ENCODE measurements at regions not wholly inside any gene's neighbourhood (a gene's known extent, or its start where the extent isn't known, plus 50 kb on each side); places are given as distances from the start of the nearest gene placed in this dataset.

DNA sequence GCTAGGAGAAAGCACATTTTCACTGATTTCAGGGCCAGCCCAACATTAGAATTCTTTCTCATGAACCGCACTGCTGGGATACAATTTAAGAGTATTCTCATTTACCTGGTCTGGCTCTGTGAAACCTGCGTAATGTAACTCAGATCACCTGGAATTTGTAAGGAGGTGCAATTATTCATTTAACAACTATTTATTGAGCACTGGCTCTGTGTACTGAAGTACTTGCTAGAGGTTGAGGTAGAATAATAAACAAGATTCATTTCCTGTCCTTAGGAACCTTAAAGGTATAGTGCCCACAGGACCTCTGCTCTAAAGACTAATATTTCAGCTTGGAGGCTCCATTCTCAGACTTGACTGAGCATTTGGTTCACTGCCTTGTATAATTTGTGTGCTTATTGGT, 242.2 kb upstream of the ZPLD1 start:
- WGBS = 95% methylated on average over 2 of the region's 2 CpGs
- Histone ChIP-seq H3K9ac (ENCODE audit: low read depth, low read length) (no peak overlapping the region), H3K4me1 (ENCODE audit: insufficient read depth, low read length) (peaks cover 3% of the 10 kb centered on the region; the same call in 1 of the 2 replicates), H3K9me3 (ENCODE audit: insufficient read depth, low read depth, low read length) (no peaks in the 10 kb centered on the region), H3K36me3 (ENCODE audit: insufficient read depth, low read length) (no peaks in the 10 kb centered on the region), H3K4me3 (ENCODE audit: low read length) (no peak overlapping the region), H3K27me3 (ENCODE audit: insufficient read depth, low read length) (no peaks in the 10 kb centered on the region), H3K27ac (ENCODE audit: low read depth, low read length) (no peak overlapping the region)

DNA sequence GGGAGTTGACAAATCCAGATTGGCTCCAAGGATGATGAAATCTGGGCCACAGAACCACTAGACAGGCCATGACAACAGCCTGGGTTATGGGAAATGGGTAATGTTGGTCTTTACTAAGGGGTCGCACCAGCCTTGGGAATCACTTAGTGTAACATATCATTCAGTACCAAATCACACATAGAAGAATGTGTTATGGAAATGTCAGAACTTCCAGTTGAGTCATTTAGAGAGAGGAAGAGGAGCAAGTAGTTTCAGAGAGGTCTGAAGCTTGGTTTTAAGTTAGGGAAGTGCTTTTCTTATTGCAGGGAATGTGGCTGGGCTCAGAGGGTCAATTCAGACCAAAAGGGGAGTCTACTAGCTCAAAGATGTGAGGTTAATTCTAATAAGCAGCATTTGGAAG, 241.6 kb upstream of the ZPLD1 start:
- H3K9me3 ChIP-seq (ENCODE audit: insufficient read depth, low read depth, low read length) = no peaks in the 10 kb centered on the region
- no peak overlapping the region for H3K9ac ChIP-seq (ENCODE audit: low read depth, low read length)
- peaks cover 3% of the 10 kb centered on the region; the same call in 1 of the 2 replicates for H3K4me1 ChIP-seq (ENCODE audit: insufficient read depth, low read length)
- H3K4me3 ChIP-seq (ENCODE audit: low read length) = no peak overlapping the region
- WGBS = no CpG with 5 or more reads among the region's 1 CpG
- H3K36me3 ChIP-seq (ENCODE audit: insufficient read depth, low read length) = no peaks in the 10 kb centered on the region
- H3K27ac ChIP-seq (ENCODE audit: low read depth, low read length) = no peak overlapping the region
- H3K27me3 ChIP-seq (ENCODE audit: insufficient read depth, low read length) = no peaks in the 10 kb centered on the region

DNA sequence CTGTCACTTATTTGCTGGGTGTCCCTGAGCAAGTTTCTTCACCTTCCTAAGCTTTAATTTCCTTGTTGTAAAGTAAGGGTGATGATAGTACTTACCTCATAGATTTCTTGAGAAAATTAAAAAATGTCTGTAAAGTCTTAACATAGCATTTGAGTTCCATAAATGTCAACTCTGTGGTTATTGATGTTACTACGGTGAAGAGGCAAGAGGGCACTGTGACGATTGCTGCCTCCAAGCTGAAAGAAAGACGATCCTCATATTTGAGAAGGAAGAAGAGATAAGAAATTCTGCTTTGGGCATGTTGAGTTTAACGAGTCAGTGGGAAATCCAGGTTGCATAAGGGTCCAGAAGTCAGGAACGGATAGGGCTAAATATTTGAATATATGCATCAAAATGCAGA, 240.8 kb upstream of the ZPLD1 start:
- no peaks in the 10 kb centered on the region for H3K36me3 ChIP-seq (ENCODE audit: insufficient read depth, low read length)
- H3K27me3 ChIP-seq (ENCODE audit: insufficient read depth, low read length) = no peaks in the 10 kb centered on the region
- no peak overlapping the region for H3K9ac ChIP-seq (ENCODE audit: low read depth, low read length)
- H3K4me1 ChIP-seq (ENCODE audit: insufficient read depth, low read length) = peaks cover 3% of the 10 kb centered on the region; the same call in 1 of the 2 replicates
- H3K27ac ChIP-seq (ENCODE audit: low read depth, low read length) = no peak overlapping the region
- no peaks in the 10 kb centered on the region for H3K9me3 ChIP-seq (ENCODE audit: insufficient read depth, low read depth, low read length)
- WGBS = 93% methylated on average over 5 of the region's 5 CpGs
- no peak overlapping the region for H3K4me3 ChIP-seq (ENCODE audit: low read length)

DNA sequence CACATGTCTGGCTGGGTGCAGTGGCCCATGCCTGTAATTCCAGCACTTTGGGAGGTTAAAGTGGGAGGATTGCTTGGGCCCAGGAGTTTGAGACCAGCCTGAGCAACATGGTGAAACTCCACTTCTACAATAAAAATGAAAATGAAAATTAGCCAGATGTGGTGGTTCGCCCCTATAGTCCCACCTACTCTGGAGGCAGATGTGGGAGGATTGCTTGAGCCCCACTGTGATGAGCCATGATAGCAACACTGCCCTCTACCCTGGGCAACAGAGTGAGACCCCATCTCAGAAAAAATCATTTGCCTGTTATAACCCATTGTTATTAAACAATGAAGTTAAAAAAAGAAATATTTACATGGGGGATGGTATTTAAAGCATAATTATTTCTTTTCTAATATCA, 240.1 kb upstream of the ZPLD1 start:
- Histone ChIP-seq H3K9ac (ENCODE audit: low read depth, low read length) (no peak overlapping the region), H3K4me3 (ENCODE audit: low read length) (no peak overlapping the region), H3K27me3 (ENCODE audit: insufficient read depth, low read length) (no peaks in the 10 kb centered on the region), H3K36me3 (ENCODE audit: insufficient read depth, low read length) (no peaks in the 10 kb centered on the region), H3K9me3 (ENCODE audit: insufficient read depth, low read depth, low read length) (no peaks in the 10 kb centered on the region), H3K4me1 (ENCODE audit: insufficient read depth, low read length) (peaks cover 3% of the 10 kb centered on the region; the same call in 1 of the 2 replicates), H3K27ac (ENCODE audit: low read depth, low read length) (no peak overlapping the region)
- WGBS = 100% methylated on average over 1 of the region's 1 CpG

DNA sequence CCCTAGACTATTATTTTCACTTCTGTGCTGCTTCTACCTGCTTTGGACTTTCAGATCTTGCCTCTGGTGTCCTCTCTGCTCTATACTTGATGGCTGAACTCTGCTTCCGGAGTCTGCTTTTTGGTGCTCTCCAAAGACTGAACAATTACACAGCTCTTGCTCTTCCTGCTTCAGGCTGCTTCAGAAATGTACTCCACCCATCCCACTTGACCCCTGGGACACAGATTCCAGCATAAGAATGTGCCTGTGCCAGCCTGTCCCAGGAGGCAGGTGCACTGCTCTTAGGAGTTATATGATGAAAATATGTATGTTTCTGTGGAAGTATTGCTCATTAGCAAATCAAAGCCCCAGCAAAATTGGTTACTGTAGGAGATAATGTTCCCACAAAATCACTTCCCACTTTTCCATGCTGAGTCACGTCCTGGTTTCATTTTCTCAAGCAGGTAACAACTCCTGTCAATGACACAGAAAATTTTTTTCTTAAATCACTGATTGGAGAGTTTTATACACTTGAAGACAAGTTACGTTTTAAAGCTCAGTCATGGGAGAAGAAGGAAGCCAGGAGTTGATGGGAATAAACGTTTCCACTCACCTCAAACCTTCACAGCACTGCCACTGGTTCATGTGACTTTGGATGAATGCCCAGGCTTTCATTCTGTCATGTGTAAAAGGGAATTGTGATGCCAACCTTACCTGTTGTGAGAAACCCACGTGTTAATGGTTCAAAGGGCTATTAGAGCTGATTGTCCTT, 239.4 kb upstream of the ZPLD1 start:
- Histone ChIP-seq H3K36me3 (ENCODE audit: insufficient read depth, low read length) (no peaks in the 10 kb centered on the region), H3K27ac (ENCODE audit: low read depth, low read length) (no peak overlapping the region)
- WGBS = 76% methylated on average over 2 of the region's 5 CpGs

DNA sequence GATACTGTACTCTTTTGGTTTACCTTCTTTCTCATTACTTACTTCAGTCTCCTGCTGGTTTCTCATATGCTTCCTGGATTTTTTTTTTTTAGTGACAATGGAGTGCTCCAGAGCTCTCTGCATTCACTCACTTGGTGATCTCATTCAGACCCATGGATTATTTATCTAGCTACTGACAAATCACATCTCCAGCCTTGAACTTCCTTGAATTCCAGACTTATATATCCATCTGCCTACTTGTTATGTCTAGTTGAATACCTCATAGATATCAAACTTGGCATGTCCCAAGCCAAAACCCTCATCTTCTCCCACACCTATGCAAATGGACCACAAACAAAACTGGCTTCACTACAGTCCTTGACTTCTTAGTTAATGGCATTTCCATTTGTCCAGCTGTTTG, 234.7 kb upstream of the ZPLD1 start:
- Histone ChIP-seq H3K4me1 (ENCODE audit: insufficient read depth, low read length) (no peaks in the 10 kb centered on the region), H3K4me3 (ENCODE audit: low read length) (no peak overlapping the region), H3K27me3 (ENCODE audit: insufficient read depth, low read length) (no peaks in the 10 kb centered on the region), H3K9me3 (ENCODE audit: insufficient read depth, low read depth, low read length) (no peaks in the 10 kb centered on the region), H3K27ac (ENCODE audit: low read depth, low read length) (no peak overlapping the region), H3K36me3 (ENCODE audit: insufficient read depth, low read length) (no peaks in the 10 kb centered on the region), H3K9ac (ENCODE audit: low read depth, low read length) (no peak overlapping the region)

More for the DNA sequence above, 239.4 kb upstream of the ZPLD1 start:
- H3K4me1 ChIP-seq (ENCODE audit: insufficient read depth, low read length) = peaks cover 3% of the 10 kb centered on the region; the same call in 1 of the 2 replicates
- H3K27me3 ChIP-seq (ENCODE audit: insufficient read depth, low read length) = no peaks in the 10 kb centered on the region
- H3K9me3 ChIP-seq (ENCODE audit: insufficient read depth, low read depth, low read length) = no peaks in the 10 kb centered on the region
- no peak overlapping the region for H3K9ac ChIP-seq (ENCODE audit: low read depth, low read length)
- no peak overlapping the region for H3K4me3 ChIP-seq (ENCODE audit: low read length)

DNA sequence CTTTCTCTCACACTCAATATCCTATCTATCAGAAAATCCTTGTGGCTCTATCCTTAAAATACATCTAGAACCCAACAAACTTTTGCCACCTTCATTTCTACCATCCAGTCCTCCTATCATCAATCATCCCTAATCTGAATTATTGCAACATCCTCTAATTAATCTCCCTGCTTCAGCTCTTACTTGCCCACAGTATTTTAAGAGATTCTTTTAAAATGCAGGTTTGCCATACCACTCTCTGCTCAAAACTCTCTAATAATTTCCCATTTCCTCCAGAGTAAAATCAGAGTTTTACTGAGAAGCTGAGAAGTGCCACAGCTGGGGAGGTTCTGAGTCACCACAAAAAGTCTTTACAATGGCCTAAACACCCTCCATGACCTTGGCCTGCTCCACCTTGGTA, 234.3 kb upstream of the ZPLD1 start:
- no peak overlapping the region for H3K4me3 ChIP-seq (ENCODE audit: low read length)
- no peak overlapping the region for H3K9ac ChIP-seq (ENCODE audit: low read depth, low read length)
- no peaks in the 10 kb centered on the region for H3K9me3 ChIP-seq (ENCODE audit: insufficient read depth, low read depth, low read length)
- H3K27me3 ChIP-seq (ENCODE audit: insufficient read depth, low read length) = no peaks in the 10 kb centered on the region
- no peaks in the 10 kb centered on the region for H3K4me1 ChIP-seq (ENCODE audit: insufficient read depth, low read length)
- no peak overlapping the region for H3K27ac ChIP-seq (ENCODE audit: low read depth, low read length)
- H3K36me3 ChIP-seq (ENCODE audit: insufficient read depth, low read length) = no peaks in the 10 kb centered on the region

DNA sequence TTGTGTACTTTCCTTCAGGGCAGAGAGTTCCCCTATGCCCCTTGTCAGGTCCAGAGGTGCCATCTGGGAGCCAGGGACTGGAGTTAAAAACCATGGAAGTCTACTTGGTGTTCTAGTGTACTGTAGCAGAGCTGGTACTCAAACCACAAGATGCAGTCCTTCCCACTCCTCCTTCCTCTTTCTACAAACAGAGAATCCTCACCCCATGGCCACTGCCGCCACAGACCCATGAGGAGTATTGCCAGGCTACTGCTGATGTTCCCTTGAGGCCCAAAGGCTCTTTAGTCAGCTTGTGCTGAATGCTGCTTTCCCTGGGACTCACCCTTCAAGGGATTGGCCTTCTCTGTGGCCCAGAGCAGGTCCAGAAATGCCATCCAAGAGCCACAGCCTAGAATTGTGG, 229.2 kb upstream of the ZPLD1 start:
- no peaks in the 10 kb centered on the region for H3K36me3 ChIP-seq (ENCODE audit: insufficient read depth, low read length)
- no peak overlapping the region for H3K4me3 ChIP-seq (ENCODE audit: low read length)
- 0 out of 2 replicates have a peak, but pooled peaks cover 4% of the 10 kb centered on the region for H3K4me1 ChIP-seq (ENCODE audit: insufficient read depth, low read length)
- no peaks in the 10 kb centered on the region for H3K27me3 ChIP-seq (ENCODE audit: insufficient read depth, low read length)
- WGBS = 93% methylated on average over 1 of the region's 1 CpG
- no peak overlapping the region for H3K9ac ChIP-seq (ENCODE audit: low read depth, low read length)
- H3K27ac ChIP-seq (ENCODE audit: low read depth, low read length) = no peak overlapping the region
- H3K9me3 ChIP-seq (ENCODE audit: insufficient read depth, low read depth, low read length) = no peaks in the 10 kb centered on the region

DNA sequence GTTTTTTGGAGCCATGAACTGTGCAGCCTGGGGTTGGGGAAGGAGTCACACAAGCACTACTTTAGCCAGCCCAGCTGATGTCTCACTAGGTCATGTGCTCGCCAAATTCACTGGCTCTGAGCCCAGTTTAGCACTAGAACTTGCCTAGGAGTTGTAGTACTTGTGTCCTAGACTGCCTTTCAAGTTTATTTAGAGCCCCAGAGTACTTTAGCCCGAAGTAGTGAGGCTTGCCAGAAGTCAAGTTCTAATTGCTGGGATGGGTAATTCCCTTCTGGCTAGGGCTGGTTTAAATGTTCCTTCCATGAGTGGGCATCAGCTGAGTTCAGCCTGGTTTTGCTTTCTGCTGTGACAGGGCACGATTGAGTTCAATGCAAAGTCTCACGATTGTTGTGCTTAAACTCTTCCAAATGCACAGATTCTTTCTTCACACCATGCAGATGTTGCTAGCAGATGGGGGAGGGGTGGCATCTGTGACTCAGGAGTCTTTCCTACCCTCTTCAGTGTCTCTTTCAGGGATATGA, 228.2 kb upstream of the ZPLD1 start:
- WGBS = 71% methylated on average over 4 of the region's 4 CpGs
- no peak overlapping the region for H3K9ac ChIP-seq (ENCODE audit: low read depth, low read length)

DNA sequence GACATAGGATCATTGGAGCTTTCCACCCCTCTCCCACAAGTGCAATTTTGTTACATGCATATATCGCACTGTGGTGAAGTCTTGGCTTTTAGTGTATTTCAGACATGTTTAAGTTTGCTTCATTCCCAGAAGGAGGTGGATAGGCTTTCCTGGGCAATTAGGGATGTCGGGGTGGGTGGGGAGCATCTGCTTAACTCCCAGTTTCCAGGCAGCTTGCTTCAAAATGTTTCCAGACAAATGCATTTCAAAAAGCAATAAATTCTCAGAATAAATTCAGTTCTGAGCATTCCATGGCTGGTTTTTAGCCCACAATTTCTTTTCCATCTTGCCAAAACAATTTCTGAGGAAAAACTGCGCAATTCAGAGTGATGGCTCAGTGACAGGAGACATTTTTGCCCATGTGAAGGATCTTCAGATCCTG, 227.7 kb upstream of the ZPLD1 start:
- H3K9me3 ChIP-seq (ENCODE audit: insufficient read depth, low read depth, low read length) = no peaks in the 10 kb centered on the region
- H3K4me1 ChIP-seq (ENCODE audit: insufficient read depth, low read length) = 0 out of 2 replicates have a peak, but pooled peaks cover 4% of the 10 kb centered on the region
- H3K27ac ChIP-seq (ENCODE audit: low read depth, low read length) = no peak overlapping the region
- WGBS = over 99% methylated on average over 3 of the region's 3 CpGs
- H3K27me3 ChIP-seq (ENCODE audit: insufficient read depth, low read length) = no peaks in the 10 kb centered on the region
- no peak overlapping the region for H3K4me3 ChIP-seq (ENCODE audit: low read length)
- no peaks in the 10 kb centered on the region for H3K36me3 ChIP-seq (ENCODE audit: insufficient read depth, low read length)
- no peak overlapping the region for H3K9ac ChIP-seq (ENCODE audit: low read depth, low read length)

More for the DNA sequence above, 228.2 kb upstream of the ZPLD1 start:
- Histone ChIP-seq H3K4me3 (ENCODE audit: low read length) (no peak overlapping the region), H3K9me3 (ENCODE audit: insufficient read depth, low read depth, low read length) (no peaks in the 10 kb centered on the region), H3K27me3 (ENCODE audit: insufficient read depth, low read length) (no peaks in the 10 kb centered on the region), H3K27ac (ENCODE audit: low read depth, low read length) (no peak overlapping the region), H3K4me1 (ENCODE audit: insufficient read depth, low read length) (0 out of 2 replicates have a peak, but pooled peaks cover 4% of the 10 kb centered on the region), H3K36me3 (ENCODE audit: insufficient read depth, low read length) (no peaks in the 10 kb centered on the region)

DNA sequence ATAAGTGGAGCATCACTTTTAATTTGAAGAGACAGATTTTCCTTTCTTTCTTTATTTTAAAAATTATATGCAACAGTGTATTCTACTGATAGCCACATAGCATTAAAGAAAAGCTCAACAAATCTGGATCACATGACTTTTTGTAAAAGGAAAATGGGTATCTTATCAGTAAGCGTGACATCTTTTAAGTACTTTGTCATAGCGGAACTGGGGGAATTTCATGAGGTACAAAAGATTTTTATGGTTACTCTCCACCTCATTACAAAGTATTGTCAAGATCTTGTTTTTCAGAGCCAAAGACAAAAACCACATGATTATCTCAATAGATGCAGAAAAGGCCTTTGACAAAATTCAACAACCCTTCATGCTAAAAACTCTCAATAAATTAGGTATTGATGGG, 219.6 kb upstream of the ZPLD1 start:
- H3K4me3 ChIP-seq (ENCODE audit: low read length) = no peak overlapping the region
- no peak overlapping the region for H3K27ac ChIP-seq (ENCODE audit: low read depth, low read length)
- H3K27me3 ChIP-seq (ENCODE audit: insufficient read depth, low read length) = no peaks in the 10 kb centered on the region
- H3K4me1 ChIP-seq (ENCODE audit: insufficient read depth, low read length) = no peaks in the 10 kb centered on the region
- 90% methylated on average over 2 of the region's 2 CpGs for WGBS
- no peaks in the 10 kb centered on the region for H3K36me3 ChIP-seq (ENCODE audit: insufficient read depth, low read length)
- no peaks in the 10 kb centered on the region for H3K9me3 ChIP-seq (ENCODE audit: insufficient read depth, low read depth, low read length)
- H3K9ac ChIP-seq (ENCODE audit: low read depth, low read length) = no peak overlapping the region
